ENCODE measurements at regions not wholly inside any gene's neighbourhood (a gene's known extent, or its start where the extent isn't known, plus 50 kb on each side); places are given as distances from the start of the nearest gene placed in this dataset.

- TF ChIP-seq CTCF (conservative IDR thresholded peaks at IDR 0.05; ENCODE audit: low read depth, low read length) = no peak
- TF ChIP-seq EZH2 (IDR thresholded peaks at IDR 0.05; ENCODE audit: borderline replicate concordance, low read depth, low read length, poor library complexity, severe bottlenecking) = no peak
These were observed 331.2 kb upstream of the TBL1XR1 start for GRCh38 chr3:177528306-177529070.

All from A673 (cell line).